ENCODE measurements at regions not wholly inside any gene's neighbourhood (a gene's known extent, or its start where the extent isn't known, plus 50 kb on each side); places are given as distances from the start of the nearest gene placed in this dataset.
"Not testable (repeated sequence)": the region's sequence is repeated elsewhere in the genome, so short reads cannot be mapped to it uniquely, and the experiment has no call there.

DNA sequence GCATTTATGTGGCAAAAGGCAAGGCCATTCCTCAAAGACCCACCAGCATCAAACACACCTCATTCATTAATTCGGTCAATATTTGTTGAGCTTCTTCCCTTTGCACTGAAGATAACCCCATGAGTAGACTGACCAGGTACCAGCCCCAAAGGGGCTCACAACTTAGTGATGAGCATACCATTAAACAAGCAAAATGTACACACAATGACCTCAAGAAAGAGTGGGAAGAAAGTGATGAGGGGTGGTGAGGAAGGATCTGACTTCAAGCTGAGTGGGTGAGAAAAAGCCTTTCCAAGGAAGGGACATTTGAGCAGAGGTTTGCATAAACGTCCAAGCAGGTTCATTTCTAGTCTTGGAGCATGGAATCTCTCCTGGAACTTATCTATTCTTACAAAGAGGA is 562.5 kb downstream of the TOX3 start:
- TF ChIP-seq CTCF (IDR thresholded peaks at IDR 0.05) = no peak
- WGBS, 3 donors = 43 to 46% (median 46%) methylated on average over 2 of the region's 2 CpGs
- intact Hi-C loops (cut with DNase I) = no loop called here
- ATAC-seq (no peak), DNase-seq (no peak)
- Histone ChIP-seq H3K4me3 (no peak overlapping the region), H3K4me1 (no peaks in the 10 kb centered on the region), H3K27ac (no peak overlapping the region), H3K27me3 (ENCODE audit: insufficient read depth in 3 of 3, low read length in 2 of 3) (no peaks in the 10 kb centered on the region), H3K36me3 (ENCODE audit: insufficient read depth in 1 of 2, low read depth in 1 of 2) (no peaks in the 10 kb centered on the region), H3K9me3 (no peaks in the 10 kb centered on the region)

DNA sequence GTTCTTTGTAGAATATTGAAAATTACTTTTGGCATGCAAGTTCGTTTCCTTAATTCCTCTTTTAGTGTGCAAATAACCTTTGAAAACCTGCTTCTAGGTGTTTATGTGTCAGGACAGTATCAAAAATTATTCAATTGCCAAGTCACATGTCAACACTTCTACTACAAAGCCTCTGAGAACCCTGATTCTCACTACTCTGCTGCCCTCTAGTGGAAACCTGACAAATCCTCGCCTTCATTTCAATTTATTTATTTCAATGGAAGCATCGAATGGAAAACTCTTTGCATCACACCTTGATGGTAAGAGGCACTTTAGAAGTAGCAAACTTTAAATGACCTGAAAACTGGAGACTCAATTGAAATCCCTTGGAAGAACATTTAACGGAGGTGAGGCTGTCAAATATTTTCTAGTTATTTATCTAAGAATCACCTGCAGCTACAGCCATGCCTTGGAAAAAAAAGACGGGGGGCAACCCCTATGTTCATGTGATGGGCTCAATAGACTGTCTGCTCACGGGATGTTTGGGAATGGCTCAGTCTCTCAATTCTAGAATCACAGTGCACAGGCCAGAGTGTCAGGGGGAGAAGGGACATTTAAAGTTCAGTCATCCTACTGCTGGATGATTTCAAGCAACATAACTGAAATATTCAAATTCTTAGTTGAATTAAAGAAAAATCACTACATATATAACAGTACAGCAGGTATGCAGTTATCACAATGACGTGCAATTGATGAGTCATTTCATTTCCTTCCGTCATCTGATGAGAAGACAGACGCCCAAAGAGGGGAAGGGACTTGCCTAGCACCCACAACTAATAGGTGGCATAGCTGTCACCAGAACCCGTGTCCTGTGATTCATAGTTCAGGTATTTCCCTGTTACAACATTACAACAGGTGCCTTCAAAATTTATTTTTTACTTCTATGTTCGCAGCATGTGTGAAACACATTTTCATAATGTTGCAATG is 563.9 kb downstream of the TOX3 start:
- peak; percentile 41 for TF ChIP-seq CTCF (IDR thresholded peaks at IDR 0.05)
- DNase-seq (no peak), ATAC-seq (no peak)
- 36 to 41% (median 39%) methylated on average over 11 of the region's 11 CpGs for WGBS, 3 donors
- intact Hi-C loops (cut with DNase I) = no loop called here
- Histone ChIP-seq H3K4me1 (no peaks in the 10 kb centered on the region), H3K27me3 (ENCODE audit: insufficient read depth in 3 of 3, low read length in 2 of 3) (no peaks in the 10 kb centered on the region), H3K27ac (no peak overlapping the region), H3K9me3 (no peaks in the 10 kb centered on the region), H3K4me3 (no peak overlapping the region), H3K36me3 (ENCODE audit: insufficient read depth in 1 of 2, low read depth in 1 of 2) (no peaks in the 10 kb centered on the region)

DNA sequence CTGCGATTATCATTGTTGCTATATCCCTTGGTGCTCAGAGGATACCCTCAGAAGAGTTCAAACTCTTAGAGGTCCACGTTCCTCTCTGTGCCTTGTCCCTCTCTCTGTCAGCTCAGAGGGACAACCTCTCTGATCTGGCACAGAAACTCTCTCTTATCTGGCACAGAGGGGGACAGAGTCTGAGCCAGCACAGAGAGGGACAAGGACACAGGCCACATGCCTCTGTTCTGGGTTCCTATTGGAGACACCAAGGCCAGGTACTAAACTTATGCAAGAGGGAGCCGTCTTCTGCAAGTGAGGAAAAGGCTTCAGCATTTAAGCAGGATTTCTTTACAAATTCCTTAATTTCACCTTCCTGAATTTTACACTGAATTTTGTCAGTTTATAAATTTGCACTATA is 565.2 kb downstream of the TOX3 start:
- Histone ChIP-seq H3K27ac (no peak overlapping the region), H3K9me3 (no peaks in the 10 kb centered on the region), H3K27me3 (ENCODE audit: insufficient read depth in 3 of 3, low read length in 2 of 3) (no peaks in the 10 kb centered on the region), H3K36me3 (ENCODE audit: insufficient read depth in 1 of 2, low read depth in 1 of 2) (no peaks in the 10 kb centered on the region), H3K4me1 (no peaks in the 10 kb centered on the region), H3K4me3 (no peak overlapping the region)
- WGBS, 3 donors = 76 to 83% (median 76%) methylated on average over 3 of the region's 3 CpGs
- ATAC-seq = no peak
- no peak for TF ChIP-seq CTCF (IDR thresholded peaks at IDR 0.05)
- intact Hi-C loops (cut with DNase I) = no loop called here
- DNase-seq = no peak

- H3K27me3 ChIP-seq (ENCODE audit: insufficient read depth in 3 of 3, low read length in 2 of 3); H3K4me3 ChIP-seq; H3K4me1 ChIP-seq; DNase-seq; intact Hi-C loops (cut with DNase I); ATAC-seq; H3K27ac ChIP-seq; H3K9me3 ChIP-seq; H3K36me3 ChIP-seq (ENCODE audit: insufficient read depth in 1 of 2, low read depth in 1 of 2): not testable (repeated sequence)
- WGBS, 3 donors = 94 to 98% (median 95%) methylated on average over 2 of the region's 2 CpGs
Measured at GRCh38 chr16:51977506-51977905, 569.4 kb downstream of the TOX3 start.

- WGBS, 3 donors = 36 to 42% (median 39%) methylated on average over 4 of the region's 4 CpGs
- H3K36me3 ChIP-seq (ENCODE audit: insufficient read depth in 1 of 2, low read depth in 1 of 2) = no peaks in the 10 kb centered on the region
- ATAC-seq (no peak), DNase-seq (no peak)
- no peak overlapping the region for H3K27ac ChIP-seq
- H3K4me1 ChIP-seq = no peaks in the 10 kb centered on the region
- H3K4me3 ChIP-seq = no peak overlapping the region
- no peak for TF ChIP-seq CTCF (IDR thresholded peaks at IDR 0.05)
- H3K27me3 ChIP-seq (ENCODE audit: insufficient read depth in 3 of 3, low read length in 2 of 3) = no peaks in the 10 kb centered on the region
- intact Hi-C loops (cut with DNase I) = no loop called here
- no peaks in the 10 kb centered on the region for H3K9me3 ChIP-seq
Measured at GRCh38 chr16:51971184-51971583, 575.8 kb downstream of the TOX3 start.

All from psoas muscle (tissue), 7 donors.